ENCODE measurements at regions not wholly inside any gene's neighbourhood (a gene's known extent, or its start where the extent isn't known, plus 50 kb on each side); places are given as distances from the start of the nearest gene placed in this dataset.

GRCh38 chr10:53093878-53094277 lies 321.3 kb upstream of the MBL2 start:
- no peaks in the 10 kb centered on the region for H3K36me3 ChIP-seq
- no peak overlapping the region for H3K27ac ChIP-seq
- no peaks in the 10 kb centered on the region for H3K27me3 ChIP-seq
- no peak for ATAC-seq
- H3K4me1 ChIP-seq, result no peaks in the 10 kb centered on the region
- H3K9me3 ChIP-seq, result no peaks in the 10 kb centered on the region
- 66 to 67% methylated on average over 1 to 2 of the region's 2 CpGs for WGBS, 2 donors (ENCODE audit: low coverage in 1 of 2)
- no peak for TF ChIP-seq EP300 (IDR thresholded peaks at IDR 0.05)
- TF ChIP-seq, protein P1, sequence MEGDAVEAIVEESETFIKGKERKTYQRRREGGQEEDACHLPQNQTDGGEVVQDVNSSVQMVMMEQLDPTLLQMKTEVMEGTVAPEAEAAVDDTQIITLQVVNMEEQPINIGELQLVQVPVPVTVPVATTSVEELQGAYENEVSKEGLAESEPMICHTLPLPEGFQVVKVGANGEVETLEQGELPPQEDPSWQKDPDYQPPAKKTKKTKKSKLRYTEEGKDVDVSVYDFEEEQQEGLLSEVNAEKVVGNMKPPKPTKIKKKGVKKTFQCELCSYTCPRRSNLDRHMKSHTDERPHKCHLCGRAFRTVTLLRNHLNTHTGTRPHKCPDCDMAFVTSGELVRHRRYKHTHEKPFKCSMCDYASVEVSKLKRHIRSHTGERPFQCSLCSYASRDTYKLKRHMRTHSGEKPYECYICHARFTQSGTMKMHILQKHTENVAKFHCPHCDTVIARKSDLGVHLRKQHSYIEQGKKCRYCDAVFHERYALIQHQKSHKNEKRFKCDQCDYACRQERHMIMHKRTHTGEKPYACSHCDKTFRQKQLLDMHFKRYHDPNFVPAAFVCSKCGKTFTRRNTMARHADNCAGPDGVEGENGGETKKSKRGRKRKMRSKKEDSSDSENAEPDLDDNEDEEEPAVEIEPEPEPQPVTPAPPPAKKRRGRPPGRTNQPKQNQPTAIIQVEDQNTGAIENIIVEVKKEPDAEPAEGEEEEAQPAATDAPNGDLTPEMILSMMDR (IDR thresholded peaks at IDR 0.05), result no peak
- no peak for TF ChIP-seq POLR2A (IDR thresholded peaks at IDR 0.05)
- no peak for TF ChIP-seq POLR2AphosphoS5 (IDR thresholded peaks at IDR 0.05)
- no peak overlapping the region for H3K4me3 ChIP-seq

GRCh38 chr10:53091574-53091973 lies 319.0 kb upstream of the MBL2 start:
- WGBS, 2 donors (ENCODE audit: low coverage in 1 of 2), result 58 to 71% methylated on average over 4 of the region's 4 CpGs
- ATAC-seq, result no peak
- no peaks in the 10 kb centered on the region for H3K4me1 ChIP-seq
- H3K4me3 ChIP-seq, result no peak overlapping the region
- H3K36me3 ChIP-seq, result no peaks in the 10 kb centered on the region
- no peak overlapping the region for H3K27ac ChIP-seq
- peaks cover 0 to 5% (median 0%) of the 10 kb centered on the region in 3 donors for H3K9me3 ChIP-seq
- TF ChIP-seq, protein P1 (IDR thresholded peaks at IDR 0.05), result no peak
- no peak for TF ChIP-seq POLR2AphosphoS5 (IDR thresholded peaks at IDR 0.05)
- no peak for TF ChIP-seq POLR2A (IDR thresholded peaks at IDR 0.05)
- no peak for TF ChIP-seq EP300 (IDR thresholded peaks at IDR 0.05)
- no peaks in the 10 kb centered on the region for H3K27me3 ChIP-seq

- ATAC-seq, result no peak
- Histone ChIP-seq H3K36me3 (no peaks in the 10 kb centered on the region), H3K9me3 (peaks cover 0 to 5% (median 0%) of the 10 kb centered on the region in 3 donors), H3K27ac (no peak overlapping the region), H3K4me1 (no peaks in the 10 kb centered on the region), H3K4me3 (no peak overlapping the region), H3K27me3 (no peaks in the 10 kb centered on the region)
- 100% methylated on average over 1 of the region's 1 CpG; no CpG with 5 or more reads in 1 of the 2 donors for WGBS, 2 donors (ENCODE audit: low coverage in 1 of 2)
- no peak for TF ChIP-seq POLR2AphosphoS5 (IDR thresholded peaks at IDR 0.05)
- no peak for TF ChIP-seq EP300 (IDR thresholded peaks at IDR 0.05)
- TF ChIP-seq, protein P1 (IDR thresholded peaks at IDR 0.05), result no peak
- TF ChIP-seq POLR2A (IDR thresholded peaks at IDR 0.05), result no peak
These were observed 316.4 kb upstream of the MBL2 start for GRCh38 chr10:53088961-53089360.

GRCh38 chr10:53079283-53079682 lies 306.7 kb upstream of the MBL2 start:
- Histone ChIP-seq H3K4me1 (no peaks in the 10 kb centered on the region), H3K9me3 (no peaks in the 10 kb centered on the region), H3K27ac (no peak overlapping the region), H3K27me3 (no peaks in the 10 kb centered on the region), H3K36me3 (no peaks in the 10 kb centered on the region), H3K4me3 (no peak overlapping the region)
- TF ChIP-seq POLR2AphosphoS5 (IDR thresholded peaks at IDR 0.05), result no peak
- TF ChIP-seq, protein P1 (IDR thresholded peaks at IDR 0.05), result no peak
- TF ChIP-seq EP300 (IDR thresholded peaks at IDR 0.05), result no peak
- no peak for TF ChIP-seq POLR2A (IDR thresholded peaks at IDR 0.05)
- WGBS, 2 donors (ENCODE audit: low coverage in 1 of 2), result 62 to 63% methylated on average over 3 of the region's 3 CpGs
- no peak for ATAC-seq

DNA sequence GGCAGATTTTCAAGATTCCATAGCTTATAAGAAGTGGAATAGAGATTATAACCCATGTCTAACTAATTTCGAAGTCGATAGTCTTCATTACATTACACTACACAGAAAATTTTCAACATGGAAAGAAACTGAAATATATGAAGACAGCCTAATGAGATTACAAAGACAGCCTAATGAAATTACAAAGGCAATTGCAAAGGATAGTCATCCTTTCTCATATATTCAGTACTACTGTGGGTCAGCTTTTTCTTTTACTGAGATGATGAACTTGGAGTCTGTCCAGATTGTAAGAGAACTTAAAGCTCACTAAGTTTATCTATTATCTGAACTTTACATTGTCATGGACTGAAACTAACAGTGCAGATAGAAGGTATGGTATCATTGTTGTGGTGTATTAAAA lies 304.4 kb upstream of the MBL2 start:
- WGBS, 2 donors (ENCODE audit: low coverage in 1 of 2), result 88 to 96% methylated on average over 2 of the region's 2 CpGs
- no peak for ATAC-seq
- Histone ChIP-seq H3K27me3 (no peaks in the 10 kb centered on the region), H3K9me3 (no peaks in the 10 kb centered on the region), H3K36me3 (no peaks in the 10 kb centered on the region), H3K4me1 (no peaks in the 10 kb centered on the region), H3K27ac (no peak overlapping the region), H3K4me3 (no peak overlapping the region)
- TF ChIP-seq EP300 (IDR thresholded peaks at IDR 0.05) (no peak), POLR2A (IDR thresholded peaks at IDR 0.05) (no peak), POLR2AphosphoS5 (IDR thresholded peaks at IDR 0.05) (no peak)
- TF ChIP-seq, protein P1 (IDR thresholded peaks at IDR 0.05), result no peak

Measured in gastroesophageal sphincter (tissue), 4 donors.